Pancreas (tissue), 10 donors: ENCODE measurements at regions not wholly inside any gene's neighbourhood (a gene's known extent, or its start where the extent isn't known, plus 50 kb on each side); places are given as distances from the start of the nearest gene placed in this dataset.
"Not testable (repeated sequence)": the region's sequence is repeated elsewhere in the genome, so short reads cannot be mapped to it uniquely, and the experiment has no call there.

Source experiments
- ATAC-seq, 4 donors: fragments of 200-7000 bp; cut with Tn5 transposase; one replicate each; pipeline versions ENCODE4 v1.8.0 to v1.9.1; 2020; ENCODE audit warnings: mild to moderate bottlenecking in 4 of 4, moderate library complexity in 4 of 4
- DNase-seq, 6 donors: peaks; one replicate each; pipeline ENCODE4 v3.0.0-alpha.2; 2020
- FAIRE-seq: peaks from 2 replicates; lab custom pipeline; 2012; peaks lifted over from hg19 to GRCh38; lab: Jason Lieb, UNC
- H3K27ac ChIP-seq, 4 donors: fragments of 200-600 bp; sonication (generic); 1 replicate in 3 of 4; 2 replicates in 1 of 4; pipeline versions ENCODE4 v1.5.0 to v1.8.0; 2020
- H3K27me3 ChIP-seq, 4 donors: fragments of 200-600 bp; one replicate each; pipeline ENCODE4 v1.8.0; 2021
- H3K36me3 ChIP-seq, 3 donors: fragments of 200-600 bp; sonication (generic) in 1 of 3; one replicate each; pipeline versions ENCODE4 v1.5.0 to v1.8.0; 2020 to 2021
- H3K4me1 ChIP-seq, 3 donors: fragments of 200-600 bp; one replicate each; pipeline ENCODE4 v1.8.0; 2021
- H3K4me3 ChIP-seq, 4 donors: fragments of 200-600 bp; sonication (generic) in 2 of 4; one replicate each; pipeline versions ENCODE4 v1.5.0 to v1.8.0; 2020 to 2021
- H3K9me3 ChIP-seq, 4 donors: fragments of 200-600 bp; one replicate each; pipeline ENCODE4 v1.8.0; 2021
- CTCF ChIP-seq, 4 donors: fragments of 200-600 bp; sonication (generic) in 3 of 4; IDR thresholded peaks; one replicate each; pipeline versions ENCODE4 v1.5.0 to v1.8.0; 2021; ENCODE audit warnings: antibody characterized with exemption in 4 of 4
- WGBS, 2 donors: extraction: QIAGEN DNeasy Blood & Tissue Kit; methylation state at CpG; one replicate each; pipeline ENCODE4 v1.1.7; 2013; 5-methylcytosine and 5-hydroxymethylcytosine counted together
- intact Hi-C, 3 donors: fragments of 100-400 bp; cut with DNase I; formaldehyde crosslinking; loops; one replicate each; pipeline versions ENCODE4 v1.11.1 to v1.14.2; 2022
- donor health status: healthy with polysubstance abuse.
- donor health status: DM: no; HTN: no; CAD: no; lungs with moderate emphysema.
- donor health status: DM: no; HTN: no; CAD: no.
- donor health status: control.
- donor health status: control.
- donor health status: Bipolar disorder and iron deficiency.
- donor health status: DM: yes; HTN: yes; CAD: no.
- donor health status: DM: no; HTN: no; CAD: no.
- donor health status: DM: no; HTN: no; CAD: no.
- donor health status: DM: yes; HTN: yes; CAD: no.

- FAIRE-seq (no peak), DNase-seq (no peak), ATAC-seq (no peak)
- TF ChIP-seq CTCF (IDR thresholded peaks at IDR 0.05) = no peak
- intact Hi-C loops = no loop called here
- H3K4me3 ChIP-seq = no peak overlapping the region
- no peak overlapping the region for H3K27ac ChIP-seq
- no peaks in the 10 kb centered on the region for H3K4me1 ChIP-seq
- H3K9me3 ChIP-seq = no peaks in the 10 kb centered on the region
- H3K27me3 ChIP-seq = peaks cover 0 to 5% (median 0%) of the 10 kb centered on the region in 4 donors
- no peaks in the 10 kb centered on the region for H3K36me3 ChIP-seq
Measured at GRCh38 chr1:148289647-148290046, 137.6 kb upstream of the NBPF11 start.

- 14 to 29% methylated on average over 2 of the region's 2 CpGs for WGBS, 2 donors
- ATAC-seq, intact Hi-C loops, H3K9me3 ChIP-seq, DNase-seq, H3K4me3 ChIP-seq, FAIRE-seq, H3K4me1 ChIP-seq, H3K36me3 ChIP-seq, H3K27me3 ChIP-seq, H3K27ac ChIP-seq: not testable (repeated sequence)
Measured at GRCh38 chr1:148285946-148286345, 133.9 kb upstream of the NBPF11 start.

GRCh38 chr1:148280831-148281572, 128.9 kb upstream of the NBPF11 start:
- FAIRE-seq, H3K4me1 ChIP-seq, H3K27me3 ChIP-seq, H3K9me3 ChIP-seq, H3K36me3 ChIP-seq, intact Hi-C loops, H3K27ac ChIP-seq: not testable (repeated sequence)
- peak overlapping the region in 1 of 4 donors; percentile 13 for H3K4me3 ChIP-seq
- DNase-seq (peak in 1 of 6 donors; percentile 50), ATAC-seq (peak; percentile 81 to 87 (median 84))
- WGBS, 2 donors = no CpG with 5 or more reads among the region's 50 CpGs

GRCh38 chr1:148279002-148279542, 127.0 kb upstream of the NBPF11 start:
- H3K4me3 ChIP-seq, intact Hi-C loops, H3K27me3 ChIP-seq, H3K9me3 ChIP-seq, FAIRE-seq, ATAC-seq, H3K4me1 ChIP-seq, DNase-seq, H3K36me3 ChIP-seq, H3K27ac ChIP-seq: not testable (repeated sequence)
- WGBS, 2 donors = 80 to 86% methylated on average over 5 of the region's 5 CpGs

GRCh38 chr1:148277865-148278279, 125.8 kb upstream of the NBPF11 start:
- H3K27me3 ChIP-seq, H3K36me3 ChIP-seq, H3K4me1 ChIP-seq, intact Hi-C loops, ATAC-seq, H3K9me3 ChIP-seq, H3K4me3 ChIP-seq, H3K27ac ChIP-seq, DNase-seq, FAIRE-seq: not testable (repeated sequence)
- 37 to 38% methylated on average over 2 of the region's 2 CpGs for WGBS, 2 donors

GRCh38 chr1:148267066-148267465, 115.0 kb upstream of the NBPF11 start:
- ATAC-seq, intact Hi-C loops, H3K27me3 ChIP-seq, FAIRE-seq, H3K27ac ChIP-seq, H3K36me3 ChIP-seq, H3K4me1 ChIP-seq, H3K9me3 ChIP-seq, H3K4me3 ChIP-seq: not testable (repeated sequence)
- 42 to 44% methylated on average over 2 of the region's 2 CpGs for WGBS, 2 donors
- peak in 2 of 6 donors; percentile 17 to 39 for DNase-seq

GRCh38 chr1:148264374-148265276, 112.5 kb upstream of the NBPF11 start:
- intact Hi-C loops = no loop called here
- Histone ChIP-seq H3K27ac (no peak overlapping the region), H3K9me3 (no peaks in the 10 kb centered on the region), H3K36me3 (no peaks in the 10 kb centered on the region), H3K4me3 (peak overlapping the region in 1 of 4 donors; percentile 54), H3K27me3 (no peaks in the 10 kb centered on the region), H3K4me1 (peaks cover 0 to 4% (median 0%) of the 10 kb centered on the region in 3 donors)
- ATAC-seq = no peak
- TF ChIP-seq CTCF (IDR thresholded peaks at IDR 0.05) = no peak
- FAIRE-seq = no peak
- WGBS, 2 donors = 50 to 59% methylated on average over 29 of the region's 29 CpGs
- DNase-seq = peak in 2 of 6 donors; percentile 17 to 52
